Muscle of leg (tissue), 3 donors: ENCODE measurements at regions not wholly inside any gene's neighbourhood (a gene's known extent, or its start where the extent isn't known, plus 50 kb on each side); places are given as distances from the start of the nearest gene placed in this dataset.

ENCODE experiments used
- DNase-seq: peaks from one replicate; pipeline ENCODE4 v3.0.0; 2013
- H3K27ac ChIP-seq: one replicate; pipeline ENCODE4 v1.5.1; 2013; ENCODE audit warnings: mild to moderate bottlenecking, low read length, control low read depth
- H3K27me3 ChIP-seq: one replicate; pipeline ENCODE4 v1.6.1; 2013; ENCODE audit warnings: low read length; ENCODE audit not compliant: control insufficient read depth, insufficient read depth
- H3K36me3 ChIP-seq: one replicate; pipeline ENCODE4 v1.6.1; 2013; ENCODE audit warnings: low read length; ENCODE audit not compliant: control insufficient read depth, insufficient read depth
- H3K4me1 ChIP-seq: one replicate; pipeline ENCODE4 v1.6.1; 2013; ENCODE audit warnings: low read length; ENCODE audit not compliant: control insufficient read depth, insufficient read depth
- H3K4me3 ChIP-seq: one replicate; pipeline ENCODE4 v1.5.1; 2013; ENCODE audit warnings: low read length, control low read depth
- H3K9me3 ChIP-seq: replicated peaks from 2 replicates; pipeline ENCODE4 v1.6.1; 2013; ENCODE audit warnings: low read depth, low read length; ENCODE audit not compliant: control insufficient read depth
- WGBS: methylation state at CpG from one replicate; pipeline ENCODE4 v1.1.5; 2013; ENCODE audit warnings: missing lambda C conversion rate; ENCODE audit not compliant: insufficient coverage; 5-methylcytosine and 5-hydroxymethylcytosine counted together

DNA sequence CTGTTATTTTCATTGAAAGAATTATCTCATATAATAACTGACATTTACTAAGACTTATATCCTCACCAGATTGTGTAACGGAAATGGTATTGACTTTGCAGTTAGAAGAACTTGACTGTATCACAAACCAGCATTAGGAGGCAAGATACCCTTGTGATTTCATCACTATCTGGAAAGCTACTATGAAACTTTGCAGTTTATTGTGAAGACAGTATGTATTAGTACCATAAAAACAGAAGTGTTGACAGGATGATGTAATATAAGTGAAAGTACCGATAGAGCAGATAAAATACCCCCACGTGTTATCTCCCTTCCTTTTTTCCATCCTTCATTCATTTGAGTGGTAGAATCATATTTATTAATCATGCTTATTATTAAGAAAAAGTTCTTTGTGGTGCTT lies 365.7 kb upstream of the KLHL1 start:
- H3K36me3 ChIP-seq: no peaks in the 10 kb centered on the region
- no peak overlapping the region for H3K4me3 ChIP-seq
- no peaks in the 10 kb centered on the region for H3K4me1 ChIP-seq
- H3K27me3 ChIP-seq: no peaks in the 10 kb centered on the region
- H3K9me3 ChIP-seq: no peaks in the 10 kb centered on the region
- no peak for DNase-seq
- H3K27ac ChIP-seq: no peak overlapping the region
- no CpG with 5 or more reads among the region's 3 CpGs for WGBS

DNA sequence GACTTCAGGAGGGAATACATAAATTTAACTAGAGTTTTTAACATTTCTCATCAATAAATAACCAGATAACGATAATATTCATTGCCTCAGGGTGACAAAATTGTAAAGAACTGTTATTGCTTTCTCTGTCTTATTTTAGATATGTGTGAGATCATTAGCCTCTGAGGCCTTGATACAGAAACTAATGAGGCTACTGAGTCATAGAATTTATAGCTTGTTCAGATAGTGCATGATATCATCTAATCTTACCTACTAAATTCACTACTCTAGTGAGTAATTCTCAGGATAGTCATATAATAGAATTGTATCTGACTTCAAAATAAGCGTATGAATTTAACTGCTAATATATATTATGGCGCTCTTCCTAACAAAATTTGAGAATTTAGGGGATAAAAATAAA lies 360.8 kb upstream of the KLHL1 start:
- no CpG with 5 or more reads among the region's 3 CpGs for WGBS
- no peaks in the 10 kb centered on the region for H3K4me1 ChIP-seq
- no peak for DNase-seq
- no peak overlapping the region for H3K4me3 ChIP-seq
- H3K27ac ChIP-seq: no peak overlapping the region
- no peaks in the 10 kb centered on the region for H3K36me3 ChIP-seq
- H3K9me3 ChIP-seq: no peaks in the 10 kb centered on the region
- no peaks in the 10 kb centered on the region for H3K27me3 ChIP-seq

DNA sequence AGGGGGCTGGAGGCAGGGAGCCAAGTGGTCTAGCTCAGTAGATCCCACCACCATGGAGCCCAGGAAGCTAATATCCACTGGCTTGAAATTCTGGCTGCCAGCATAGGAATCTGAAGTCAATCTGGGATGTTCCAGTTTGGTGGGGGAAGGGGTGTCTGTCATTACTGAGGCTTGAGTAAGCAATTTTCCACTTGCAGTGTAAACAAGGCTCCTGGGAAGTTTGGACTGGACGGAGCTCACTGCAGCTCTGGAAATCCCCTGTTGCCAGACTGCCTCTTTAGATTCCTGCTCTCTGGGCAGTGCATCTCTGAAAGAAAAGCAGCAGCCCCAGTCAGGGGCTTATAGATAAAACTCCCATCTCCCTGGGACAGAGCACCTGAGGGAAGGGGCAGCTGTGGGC lies 349.2 kb upstream of the KLHL1 start:
- Histone ChIP-seq H3K9me3 (no peaks in the 10 kb centered on the region), H3K27me3 (no peaks in the 10 kb centered on the region), H3K36me3 (no peaks in the 10 kb centered on the region), H3K4me1 (no peaks in the 10 kb centered on the region), H3K27ac (no peak overlapping the region), H3K4me3 (no peak overlapping the region)
- no peak for DNase-seq
- WGBS: 17% methylated on average over 1 of the region's 1 CpG

DNA sequence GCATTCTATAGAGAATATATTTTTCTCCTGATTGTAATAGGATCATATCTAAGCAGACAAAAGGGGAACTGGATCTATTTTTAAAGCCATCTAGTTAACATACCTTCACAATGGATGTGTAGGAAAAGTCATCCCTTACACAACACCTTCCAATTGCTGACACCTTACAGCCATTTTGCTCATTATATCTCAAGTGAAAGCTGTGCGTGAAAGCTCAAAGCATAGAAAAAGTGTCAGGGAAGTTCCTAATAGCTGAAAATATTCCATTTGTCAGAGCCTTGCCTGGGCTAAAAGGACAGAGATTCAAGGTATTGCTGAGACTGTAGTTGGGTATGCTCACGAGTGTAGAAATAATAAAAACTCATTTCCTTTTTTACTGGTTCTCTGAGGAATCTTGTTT lies 340.6 kb upstream of the KLHL1 start:
- no peak for DNase-seq
- Histone ChIP-seq H3K9me3 (no peaks in the 10 kb centered on the region), H3K27me3 (no peaks in the 10 kb centered on the region), H3K27ac (no peak overlapping the region), H3K4me1 (no peaks in the 10 kb centered on the region), H3K4me3 (no peak overlapping the region), H3K36me3 (no peaks in the 10 kb centered on the region)
- WGBS: no CpG with 5 or more reads among the region's 2 CpGs

DNA sequence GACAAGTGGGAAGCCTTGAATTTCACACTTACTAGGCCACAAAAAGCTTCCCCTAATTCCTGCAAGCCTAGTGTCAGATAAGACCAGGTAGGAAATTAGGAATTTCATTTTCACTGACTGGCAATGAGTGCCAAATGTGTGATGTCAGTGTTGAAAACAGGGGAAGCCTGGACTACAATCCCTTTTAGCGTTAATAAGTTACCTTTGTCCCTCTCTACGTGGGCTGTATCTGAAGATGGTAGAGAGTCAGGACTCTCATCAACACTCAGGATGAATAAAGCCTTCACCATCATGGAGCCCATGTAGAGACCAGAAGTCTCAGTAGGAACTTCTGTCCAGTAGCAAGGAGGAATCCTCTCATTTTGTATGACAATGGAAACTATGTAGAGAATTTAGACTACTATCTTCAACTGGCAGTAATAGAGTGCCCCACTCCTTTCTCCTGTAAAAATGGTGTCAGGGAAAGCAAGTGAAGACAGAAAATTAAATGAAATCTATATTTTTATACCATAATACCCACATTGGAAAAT lies 324.1 kb upstream of the KLHL1 start:
- H3K4me1 ChIP-seq: no peaks in the 10 kb centered on the region
- H3K4me3 ChIP-seq: no peak overlapping the region
- no CpG with 5 or more reads among the region's 2 CpGs for WGBS
- no peaks in the 10 kb centered on the region for H3K27me3 ChIP-seq
- DNase-seq: no peak
- no peaks in the 10 kb centered on the region for H3K9me3 ChIP-seq
- H3K27ac ChIP-seq: no peak overlapping the region
- H3K36me3 ChIP-seq: no peaks in the 10 kb centered on the region

DNA sequence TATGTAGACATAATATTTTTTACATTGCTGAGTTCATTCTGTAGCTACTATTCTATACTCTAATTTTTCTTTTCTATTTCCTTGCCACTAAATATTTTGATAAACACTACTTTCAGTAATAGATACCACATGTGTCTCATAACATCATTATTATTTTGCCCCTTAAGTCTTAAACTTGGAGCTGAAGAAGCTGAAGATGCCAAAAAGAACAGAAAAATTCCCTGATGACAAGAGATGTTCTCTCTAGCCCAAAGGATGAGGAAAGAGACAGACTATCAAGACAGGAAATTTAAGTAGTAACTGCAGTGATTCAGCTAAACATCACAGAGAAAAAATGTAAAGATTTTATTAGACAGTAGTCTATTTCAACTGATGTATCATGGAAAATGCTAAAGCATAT lies 322.0 kb upstream of the KLHL1 start:
- Histone ChIP-seq H3K4me3 (no peak overlapping the region), H3K4me1 (no peaks in the 10 kb centered on the region), H3K27ac (no peak overlapping the region), H3K27me3 (no peaks in the 10 kb centered on the region), H3K36me3 (no peaks in the 10 kb centered on the region), H3K9me3 (no peaks in the 10 kb centered on the region)
- peak; percentile 86 for DNase-seq

DNA sequence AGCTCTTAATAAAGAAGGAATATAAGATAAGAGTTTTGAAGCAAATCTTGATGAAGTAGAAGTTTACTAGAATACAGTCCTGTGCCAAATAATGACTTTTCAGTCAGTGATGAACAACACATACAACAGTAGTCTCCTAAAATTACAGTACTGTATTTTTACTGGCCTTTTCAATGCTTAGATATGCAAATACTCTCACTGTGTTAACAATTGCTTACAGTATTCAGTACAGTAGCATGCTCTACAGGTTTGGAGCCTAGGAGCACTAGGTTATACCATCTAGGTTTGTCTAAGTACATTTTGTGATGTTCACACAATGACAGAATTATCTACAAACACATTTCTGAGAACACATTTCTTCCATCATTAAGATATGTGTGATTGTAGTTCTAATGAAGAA lies 316.7 kb upstream of the KLHL1 start:
- no peaks in the 10 kb centered on the region for H3K9me3 ChIP-seq
- H3K27ac ChIP-seq: no peak overlapping the region
- no peak for DNase-seq

DNA sequence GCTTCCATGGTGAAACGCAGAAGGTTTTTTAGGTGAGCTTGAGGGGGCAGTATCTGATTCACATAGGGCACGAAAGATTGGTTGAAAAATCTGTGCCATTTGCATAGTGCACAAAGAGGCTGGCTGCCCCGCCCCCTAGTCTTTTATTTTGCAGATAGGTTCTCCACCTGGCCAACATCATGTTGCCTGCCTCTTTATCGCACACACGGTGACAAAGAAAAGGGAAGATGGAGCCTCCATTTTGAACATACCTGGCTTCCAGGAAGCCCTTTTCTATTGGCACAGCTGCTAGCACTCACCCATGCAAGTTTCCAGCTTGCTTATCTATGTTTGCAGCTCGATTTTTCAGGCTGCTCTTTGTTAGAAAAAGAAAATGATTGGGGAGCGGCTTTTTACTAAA lies 316.2 kb upstream of the KLHL1 start:
- DNase-seq: no peak
- 92% methylated on average over 5 of the region's 7 CpGs for WGBS

More for the DNA sequence above, 316.7 kb upstream of the KLHL1 start:
- no peaks in the 10 kb centered on the region for H3K4me1 ChIP-seq
- H3K4me3 ChIP-seq: no peak overlapping the region
- H3K27me3 ChIP-seq: no peaks in the 10 kb centered on the region
- no peaks in the 10 kb centered on the region for H3K36me3 ChIP-seq

DNA sequence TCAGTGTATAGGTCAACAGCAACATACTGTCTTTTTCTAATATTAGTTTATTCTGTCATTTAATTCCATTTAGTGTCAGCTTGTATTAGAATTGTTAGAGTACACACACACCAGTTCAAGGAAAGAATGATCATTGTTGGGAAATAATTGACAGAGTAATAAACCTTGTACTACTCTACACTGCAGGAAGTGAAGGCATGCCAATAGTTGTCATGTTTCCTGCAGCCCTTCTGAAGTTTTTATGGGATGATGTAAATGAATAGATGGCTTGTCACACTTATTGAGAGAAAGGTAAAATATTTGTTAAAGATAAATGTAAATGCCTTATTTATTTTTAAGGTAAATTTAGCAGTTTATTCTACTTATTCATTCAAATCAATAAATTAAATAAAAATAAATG lies 306.9 kb upstream of the KLHL1 start:
- no peak for DNase-seq
- Histone ChIP-seq H3K27me3 (no peaks in the 10 kb centered on the region), H3K4me3 (no peak overlapping the region), H3K9me3 (no peaks in the 10 kb centered on the region), H3K27ac (no peak overlapping the region), H3K36me3 (no peaks in the 10 kb centered on the region), H3K4me1 (no peaks in the 10 kb centered on the region)

More for the DNA sequence above, 316.2 kb upstream of the KLHL1 start:
- Histone ChIP-seq H3K9me3 (no peaks in the 10 kb centered on the region), H3K4me1 (no peaks in the 10 kb centered on the region), H3K36me3 (no peaks in the 10 kb centered on the region), H3K27ac (no peak overlapping the region), H3K27me3 (no peaks in the 10 kb centered on the region), H3K4me3 (no peak overlapping the region)

DNA sequence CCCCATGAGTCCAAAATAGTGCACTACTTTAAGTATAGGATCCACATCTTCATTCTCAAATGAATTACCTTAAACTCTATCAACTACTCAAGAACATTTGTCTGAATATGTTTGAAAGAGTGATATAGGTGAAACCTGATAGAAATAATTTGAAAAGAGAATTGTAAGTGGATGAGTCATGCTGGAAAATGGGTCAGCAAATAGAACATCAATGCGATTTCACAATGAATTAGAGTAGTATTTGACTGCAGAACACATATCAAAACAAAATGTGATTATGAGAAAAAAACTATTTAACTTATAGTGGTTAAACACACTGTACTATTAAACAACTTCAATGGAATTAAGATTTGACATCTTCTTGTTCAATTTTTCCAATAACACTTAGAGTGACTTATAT lies 300.6 kb upstream of the KLHL1 start:
- no peak overlapping the region for H3K27ac ChIP-seq
- no peaks in the 10 kb centered on the region for H3K27me3 ChIP-seq
- H3K4me1 ChIP-seq: no peaks in the 10 kb centered on the region
- no peak overlapping the region for H3K4me3 ChIP-seq
- no peak for DNase-seq
- no peaks in the 10 kb centered on the region for H3K36me3 ChIP-seq
- WGBS: no CpG with 5 or more reads among the region's 1 CpG
- H3K9me3 ChIP-seq: no peaks in the 10 kb centered on the region

DNA sequence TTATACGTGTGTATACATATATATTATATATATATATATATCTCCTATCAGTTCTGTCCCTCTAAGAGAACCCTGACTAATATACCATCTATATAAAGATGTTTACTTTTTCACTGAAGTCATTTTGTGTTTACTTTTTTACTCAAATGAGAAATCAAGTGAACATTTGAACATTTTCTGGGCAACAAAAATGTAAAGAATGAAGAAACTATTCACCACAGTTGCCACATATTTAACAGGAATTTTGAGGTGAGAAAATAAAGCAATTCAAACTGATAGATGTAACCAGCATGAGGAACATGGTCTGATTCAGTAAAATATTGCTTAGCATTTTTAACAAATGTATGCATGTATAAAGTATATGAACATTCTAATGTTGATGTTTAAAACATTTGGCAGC lies 299.2 kb upstream of the KLHL1 start:
- WGBS: no CpG with 5 or more reads among the region's 1 CpG
- no peak for DNase-seq
- Histone ChIP-seq H3K27me3 (no peaks in the 10 kb centered on the region), H3K27ac (no peak overlapping the region), H3K36me3 (no peaks in the 10 kb centered on the region), H3K4me1 (no peaks in the 10 kb centered on the region), H3K9me3 (no peaks in the 10 kb centered on the region), H3K4me3 (no peak overlapping the region)
